Thyroid gland (tissue), 4 donors: ENCODE measurements at regions not wholly inside any gene's neighbourhood (a gene's known extent, or its start where the extent isn't known, plus 50 kb on each side); places are given as distances from the start of the nearest gene placed in this dataset.

Experiments
- POLR2A ChIP-seq, 2 donors: fragments of 450-650 bp; IDR thresholded peaks; one replicate each; pipeline ENCODE4 v1.6.1; 2017; ENCODE audit warnings: antibody characterized with exemption in 2 of 2, mild to moderate bottlenecking in 2 of 2, moderate library complexity in 1 of 2
- TF ChIP-seq, protein P1 (sequence below), 6 experiments: fragments of 200-600 bp in 3 of 6; fragments of 450-650 bp in 3 of 6; sonication (generic) in 3 of 6; IDR thresholded peaks; one replicate each; pipeline ENCODE4 v1.5.1; 2016 to 2019; ENCODE audit warnings: antibody characterized with exemption in 6 of 6, mild to moderate bottlenecking in 2 of 6, inconsistent platforms in 1 of 6, moderate library complexity in 1 of 6

DNA sequence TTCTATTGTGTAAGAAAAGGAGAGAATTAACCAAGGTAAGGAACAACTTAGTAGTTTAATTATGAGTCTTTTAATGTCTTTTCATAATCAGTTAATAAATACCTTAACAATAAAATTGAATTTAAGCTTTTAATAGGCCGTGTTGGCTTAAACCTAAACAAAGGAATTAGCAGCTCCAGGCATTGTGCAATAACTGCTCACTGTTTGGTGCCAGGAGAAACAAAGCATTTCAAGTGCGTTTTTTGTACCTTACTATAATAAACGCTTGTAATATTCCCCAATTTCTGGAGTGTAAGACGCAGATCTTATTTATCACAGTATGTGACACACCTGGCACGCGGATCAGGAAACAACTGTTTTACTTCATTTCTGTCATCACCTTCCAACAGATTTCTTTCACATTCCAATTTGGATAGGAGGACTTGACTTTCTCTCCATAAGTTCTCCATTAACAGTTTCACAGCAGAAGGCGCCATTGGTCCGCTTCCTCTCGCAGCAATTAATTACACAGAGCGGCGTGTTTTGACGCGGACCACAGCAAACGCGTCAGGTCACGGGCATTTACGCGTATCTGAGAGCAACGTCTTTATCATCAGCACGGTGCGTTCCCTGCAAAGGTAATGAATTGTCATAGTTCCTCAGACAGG lies 335.8 kb upstream of the NT5E start:
- TF ChIP-seq, protein P1, sequence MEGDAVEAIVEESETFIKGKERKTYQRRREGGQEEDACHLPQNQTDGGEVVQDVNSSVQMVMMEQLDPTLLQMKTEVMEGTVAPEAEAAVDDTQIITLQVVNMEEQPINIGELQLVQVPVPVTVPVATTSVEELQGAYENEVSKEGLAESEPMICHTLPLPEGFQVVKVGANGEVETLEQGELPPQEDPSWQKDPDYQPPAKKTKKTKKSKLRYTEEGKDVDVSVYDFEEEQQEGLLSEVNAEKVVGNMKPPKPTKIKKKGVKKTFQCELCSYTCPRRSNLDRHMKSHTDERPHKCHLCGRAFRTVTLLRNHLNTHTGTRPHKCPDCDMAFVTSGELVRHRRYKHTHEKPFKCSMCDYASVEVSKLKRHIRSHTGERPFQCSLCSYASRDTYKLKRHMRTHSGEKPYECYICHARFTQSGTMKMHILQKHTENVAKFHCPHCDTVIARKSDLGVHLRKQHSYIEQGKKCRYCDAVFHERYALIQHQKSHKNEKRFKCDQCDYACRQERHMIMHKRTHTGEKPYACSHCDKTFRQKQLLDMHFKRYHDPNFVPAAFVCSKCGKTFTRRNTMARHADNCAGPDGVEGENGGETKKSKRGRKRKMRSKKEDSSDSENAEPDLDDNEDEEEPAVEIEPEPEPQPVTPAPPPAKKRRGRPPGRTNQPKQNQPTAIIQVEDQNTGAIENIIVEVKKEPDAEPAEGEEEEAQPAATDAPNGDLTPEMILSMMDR (IDR thresholded peaks at IDR 0.05), result no peak
- TF ChIP-seq POLR2A (IDR thresholded peaks at IDR 0.05), result no peak
